ENCODE measurements at regions not wholly inside any gene's neighbourhood (a gene's known extent, or its start where the extent isn't known, plus 50 kb on each side); places are given as distances from the start of the nearest gene placed in this dataset.

DNA sequence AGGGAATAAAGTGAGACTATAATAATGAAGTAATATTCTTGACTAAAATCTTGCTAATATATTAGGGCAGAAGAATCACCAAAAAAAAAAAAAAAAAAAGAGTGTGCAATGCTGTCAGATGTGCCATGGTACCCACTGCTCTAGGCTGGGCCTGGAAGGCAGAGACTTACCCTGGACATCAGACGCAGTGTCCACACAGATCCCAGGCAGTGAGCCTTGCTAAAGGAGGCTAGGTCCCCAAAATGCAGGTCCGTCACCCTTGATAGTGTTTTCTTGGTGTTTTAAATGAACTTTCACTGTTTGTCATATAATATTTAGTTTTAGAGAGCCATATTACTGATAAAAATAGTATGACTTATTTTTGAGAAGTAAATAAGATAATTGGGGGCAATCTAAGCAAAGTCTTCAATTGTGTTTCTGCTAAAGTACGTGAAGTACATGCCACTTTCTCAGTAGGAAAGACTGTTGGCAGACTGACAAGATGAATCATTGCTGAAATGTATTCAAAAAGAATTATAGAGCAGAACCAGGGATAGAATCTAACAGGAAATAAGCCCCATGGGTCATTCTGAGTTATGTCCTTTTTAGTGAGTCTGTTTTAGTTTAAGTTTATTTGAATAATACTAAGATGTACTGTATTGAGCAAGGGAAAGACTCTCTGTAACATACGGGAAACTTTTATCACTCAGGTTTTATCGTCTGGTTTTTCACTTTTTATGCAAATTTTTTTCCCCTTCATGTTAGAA lies 74.6 kb upstream of the PDC start:
- no peak for TF ChIP-seq EZH2phosphoT487 (IDR thresholded peaks at IDR 0.05; ENCODE audit: borderline replicate concordance, low read length)
- TF ChIP-seq, protein P1, sequence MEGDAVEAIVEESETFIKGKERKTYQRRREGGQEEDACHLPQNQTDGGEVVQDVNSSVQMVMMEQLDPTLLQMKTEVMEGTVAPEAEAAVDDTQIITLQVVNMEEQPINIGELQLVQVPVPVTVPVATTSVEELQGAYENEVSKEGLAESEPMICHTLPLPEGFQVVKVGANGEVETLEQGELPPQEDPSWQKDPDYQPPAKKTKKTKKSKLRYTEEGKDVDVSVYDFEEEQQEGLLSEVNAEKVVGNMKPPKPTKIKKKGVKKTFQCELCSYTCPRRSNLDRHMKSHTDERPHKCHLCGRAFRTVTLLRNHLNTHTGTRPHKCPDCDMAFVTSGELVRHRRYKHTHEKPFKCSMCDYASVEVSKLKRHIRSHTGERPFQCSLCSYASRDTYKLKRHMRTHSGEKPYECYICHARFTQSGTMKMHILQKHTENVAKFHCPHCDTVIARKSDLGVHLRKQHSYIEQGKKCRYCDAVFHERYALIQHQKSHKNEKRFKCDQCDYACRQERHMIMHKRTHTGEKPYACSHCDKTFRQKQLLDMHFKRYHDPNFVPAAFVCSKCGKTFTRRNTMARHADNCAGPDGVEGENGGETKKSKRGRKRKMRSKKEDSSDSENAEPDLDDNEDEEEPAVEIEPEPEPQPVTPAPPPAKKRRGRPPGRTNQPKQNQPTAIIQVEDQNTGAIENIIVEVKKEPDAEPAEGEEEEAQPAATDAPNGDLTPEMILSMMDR (conservative IDR thresholded peaks at IDR 0.05; ENCODE audit: low read depth, low read length): no peak

Data from PC-3 (cell line).